ENCODE measurements at regions not wholly inside any gene's neighbourhood (a gene's known extent, or its start where the extent isn't known, plus 50 kb on each side); places are given as distances from the start of the nearest gene placed in this dataset.

GRCh38 chr5:97832645-97833296, 649.7 kb upstream of the RIOK2 start:
- H3F3A ChIP-seq (ENCODE audit: insufficient read depth, low read length), result no peaks in the 10 kb centered on the region
- no peaks in the 10 kb centered on the region for H3K9me3 ChIP-seq (ENCODE audit: low read length)
- no peaks in the 10 kb centered on the region for H3K27me3 ChIP-seq (ENCODE audit: insufficient read depth, low read length)
- no peak for TF ChIP-seq CTCF (IDR thresholded peaks at IDR 0.05; ENCODE audit: low read length)
- no peak for TF ChIP-seq EZH2 (IDR thresholded peaks at IDR 0.05; ENCODE audit: borderline replicate concordance, low read length)
- no peaks in the 10 kb centered on the region for H3K4me1 ChIP-seq (ENCODE audit: insufficient read depth, low read length, severe bottlenecking)
- H2AFZ ChIP-seq (ENCODE audit: low read length), result no peak overlapping the region
- H3K79me2 ChIP-seq (ENCODE audit: insufficient read depth, low read length), result no peaks in the 10 kb centered on the region
- no peaks in the 10 kb centered on the region for H4K20me1 ChIP-seq (ENCODE audit: insufficient read depth, low read length)
- H3K36me3 ChIP-seq (ENCODE audit: insufficient read depth, low read length), result no peaks in the 10 kb centered on the region
- H3K4me3 ChIP-seq (ENCODE audit: low read depth, low read length, poor library complexity, severe bottlenecking), result no peak overlapping the region
- H3K9me2 ChIP-seq (ENCODE audit: low read depth, low read length), result no peaks in the 10 kb centered on the region
- no peak overlapping the region for H3K4me2 ChIP-seq (ENCODE audit: low read length)
- H3K9ac ChIP-seq (ENCODE audit: low read length), result no peak overlapping the region
- no peak overlapping the region for H3K27ac ChIP-seq (ENCODE audit: low read depth, low read length, poor library complexity, severe bottlenecking)

GRCh38 chr5:97834561-97834960, 651.5 kb upstream of the RIOK2 start:
- H3K9me3 ChIP-seq (ENCODE audit: low read length), result no peaks in the 10 kb centered on the region
- H3K9ac ChIP-seq (ENCODE audit: low read length), result no peak overlapping the region
- H3K4me3 ChIP-seq (ENCODE audit: low read depth, low read length, poor library complexity, severe bottlenecking), result no peak overlapping the region
- TF ChIP-seq CTCF (IDR thresholded peaks at IDR 0.05; ENCODE audit: low read length) (no peak), EZH2 (IDR thresholded peaks at IDR 0.05; ENCODE audit: borderline replicate concordance, low read length) (no peak)
- no peaks in the 10 kb centered on the region for H4K20me1 ChIP-seq (ENCODE audit: insufficient read depth, low read length)
- no peaks in the 10 kb centered on the region for H3K36me3 ChIP-seq (ENCODE audit: insufficient read depth, low read length)
- no peak overlapping the region for H2AFZ ChIP-seq (ENCODE audit: low read length)
- H3F3A ChIP-seq (ENCODE audit: insufficient read depth, low read length), result no peaks in the 10 kb centered on the region
- H3K27ac ChIP-seq (ENCODE audit: low read depth, low read length, poor library complexity, severe bottlenecking), result no peak overlapping the region
- no peaks in the 10 kb centered on the region for H3K79me2 ChIP-seq (ENCODE audit: insufficient read depth, low read length)
- no peaks in the 10 kb centered on the region for H3K27me3 ChIP-seq (ENCODE audit: insufficient read depth, low read length)
- H3K4me2 ChIP-seq (ENCODE audit: low read length), result no peak overlapping the region
- no peaks in the 10 kb centered on the region for H3K4me1 ChIP-seq (ENCODE audit: insufficient read depth, low read length, severe bottlenecking)
- no peaks in the 10 kb centered on the region for H3K9me2 ChIP-seq (ENCODE audit: low read depth, low read length)

GRCh38 chr5:97835112-97835511, 652.1 kb upstream of the RIOK2 start:
- H3K9me2 ChIP-seq (ENCODE audit: low read depth, low read length), result no peaks in the 10 kb centered on the region
- no peak overlapping the region for H3K4me3 ChIP-seq (ENCODE audit: low read depth, low read length, poor library complexity, severe bottlenecking)
- H2AFZ ChIP-seq (ENCODE audit: low read length), result no peak overlapping the region
- H3K27me3 ChIP-seq (ENCODE audit: insufficient read depth, low read length), result no peaks in the 10 kb centered on the region
- H3K79me2 ChIP-seq (ENCODE audit: insufficient read depth, low read length), result no peaks in the 10 kb centered on the region
- no peak overlapping the region for H3K4me2 ChIP-seq (ENCODE audit: low read length)
- no peak overlapping the region for H3K9ac ChIP-seq (ENCODE audit: low read length)
- H4K20me1 ChIP-seq (ENCODE audit: insufficient read depth, low read length), result no peaks in the 10 kb centered on the region
- H3K27ac ChIP-seq (ENCODE audit: low read depth, low read length, poor library complexity, severe bottlenecking), result no peak overlapping the region
- H3K9me3 ChIP-seq (ENCODE audit: low read length), result no peaks in the 10 kb centered on the region
- no peaks in the 10 kb centered on the region for H3K4me1 ChIP-seq (ENCODE audit: insufficient read depth, low read length, severe bottlenecking)
- TF ChIP-seq CTCF (IDR thresholded peaks at IDR 0.05; ENCODE audit: low read length) (no peak), EZH2 (IDR thresholded peaks at IDR 0.05; ENCODE audit: borderline replicate concordance, low read length) (no peak)
- H3K36me3 ChIP-seq (ENCODE audit: insufficient read depth, low read length), result no peaks in the 10 kb centered on the region
- no peaks in the 10 kb centered on the region for H3F3A ChIP-seq (ENCODE audit: insufficient read depth, low read length)

All from OCI-LY1 (cell line).